DOHH2 (cell line): ENCODE measurements at regions not wholly inside any gene's neighbourhood (a gene's known extent, or its start where the extent isn't known, plus 50 kb on each side); places are given as distances from the start of the nearest gene placed in this dataset.

Experiments used
- CTCF ChIP-seq: fragments of 200-600 bp; sonication (generic); IDR thresholded peaks from one replicate; pipeline ENCODE4 v1.5.1; 2014; ENCODE audit warnings: antibody characterized with exemption, mild to moderate bottlenecking, low read depth, low read length; ENCODE audit not compliant: poor library complexity, severe bottlenecking
- EZH2phosphoT487 ChIP-seq: fragments of 200-600 bp; sonication (generic); IDR thresholded peaks from 2 replicates; pipeline ENCODE4 v1.6.1; 2017; ENCODE audit warnings: borderline replicate concordance, mild to moderate bottlenecking, antibody characterized with exemption, low read length, moderate library complexity, mixed read lengths

DNA sequence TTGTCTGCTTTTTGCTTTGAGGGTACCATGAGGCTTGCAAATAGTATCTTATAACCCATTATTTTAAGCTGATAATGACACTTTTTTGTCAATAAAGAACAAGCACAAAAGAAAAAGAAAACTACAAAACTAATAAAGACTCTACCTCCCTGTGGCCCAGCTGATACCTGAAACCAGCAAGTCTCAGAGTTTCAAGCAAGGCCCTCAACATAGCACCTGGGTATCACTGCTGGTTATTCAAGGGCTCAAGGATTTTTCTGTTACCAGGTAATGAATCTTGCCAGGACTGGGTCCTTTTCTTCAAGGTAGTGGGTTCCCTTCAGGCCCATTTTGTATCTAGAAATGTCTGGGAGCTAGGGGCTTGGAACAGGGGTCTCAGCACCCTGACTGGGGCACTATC, 281.6 kb upstream of the C11orf87 start:
- no peak for TF ChIP-seq CTCF
- TF ChIP-seq EZH2phosphoT487: no peak
